DMS53 treated with DMSO at 0.1 percent for 48 hours (cell line): ENCODE measurements at regions not wholly inside any gene's neighbourhood (a gene's known extent, or its start where the extent isn't known, plus 50 kb on each side); places are given as distances from the start of the nearest gene placed in this dataset.
"Not testable (repeated sequence)": the region's sequence is repeated elsewhere in the genome, so short reads cannot be mapped to it uniquely, and the experiment has no call there.

Experiments
- DNase-seq: peaks from one replicate; lab custom pipeline; 2025; ENCODE audit not compliant: unreplicated experiment; lab: John Stamatoyannopoulos, UW

DNA sequence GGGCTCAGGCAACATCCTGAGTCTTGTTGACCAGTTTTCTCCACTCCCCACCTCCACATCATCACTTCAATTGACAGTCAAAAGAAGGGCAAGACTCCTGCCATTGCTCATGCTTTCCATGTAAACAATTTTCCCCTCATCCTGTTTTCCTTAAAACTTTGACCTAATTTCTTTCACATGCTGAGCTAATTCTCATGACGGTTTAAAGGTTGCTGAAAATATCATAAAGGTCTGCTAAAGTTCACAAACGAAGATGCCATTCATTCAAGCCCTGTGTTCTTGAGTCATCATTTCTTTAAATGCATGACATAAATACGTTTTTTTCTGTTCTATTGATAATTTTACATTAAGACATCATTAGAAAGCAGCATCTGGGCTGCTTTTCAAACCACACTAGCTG is 353.9 kb downstream of the NKX6-1 start:
- no peak for DNase-seq

DNA sequence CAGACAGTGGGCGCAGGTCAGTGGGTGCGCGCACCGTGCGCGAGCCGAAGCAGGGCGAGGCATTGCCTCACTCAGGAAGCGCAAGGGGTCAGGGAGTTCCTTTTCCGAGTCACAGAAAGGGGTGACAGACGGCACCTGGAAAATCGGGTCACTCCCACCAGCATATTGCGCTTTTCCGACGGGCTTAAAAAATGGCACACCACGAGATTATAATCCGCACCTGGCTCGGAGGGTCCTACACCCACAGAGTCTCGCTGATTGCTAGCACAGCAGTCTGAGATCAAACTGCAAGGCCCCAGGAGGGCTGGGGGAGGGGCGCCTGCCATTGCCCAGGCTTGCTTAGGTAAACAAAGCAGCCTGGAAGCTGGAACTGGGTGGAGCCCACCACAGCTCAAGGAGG is 372.2 kb downstream of the NKX6-1 start:
- DNase-seq, result peak; percentile 14

DNA sequence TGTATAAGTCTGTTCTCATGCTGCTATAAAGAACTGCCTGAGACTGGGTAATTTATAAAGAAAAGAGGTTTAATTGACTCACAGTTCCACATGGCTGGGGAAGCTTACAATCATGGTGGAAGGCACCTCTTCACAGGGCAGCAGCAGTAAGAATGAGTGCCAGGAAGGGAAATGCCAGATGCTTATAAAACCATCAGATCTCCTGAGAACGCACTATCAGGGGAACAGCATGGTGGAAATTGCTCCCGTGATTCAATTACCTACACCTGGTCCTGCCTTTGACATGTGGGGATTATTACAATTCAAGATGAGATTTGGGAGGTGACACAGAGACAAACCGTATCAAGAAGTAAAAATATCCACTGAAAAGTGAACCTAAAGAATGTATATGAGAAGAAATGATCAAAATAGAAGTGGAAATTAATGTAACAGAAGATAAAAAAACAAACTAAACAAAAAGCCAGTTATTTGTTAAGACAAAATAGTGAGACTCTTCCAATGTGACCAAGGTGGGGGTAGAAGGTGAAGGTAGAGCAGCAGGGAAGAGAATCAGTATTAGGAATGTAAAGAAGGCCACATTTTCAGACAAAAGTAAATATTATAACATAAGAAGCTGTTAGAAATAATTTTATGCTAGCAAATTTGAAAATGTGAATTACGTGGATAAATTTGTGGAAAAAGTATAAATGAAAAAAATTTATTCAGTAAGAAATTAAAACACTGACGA is 372.9 kb downstream of the NKX6-1 start:
- DNase-seq, result peak; percentile 46

DNA sequence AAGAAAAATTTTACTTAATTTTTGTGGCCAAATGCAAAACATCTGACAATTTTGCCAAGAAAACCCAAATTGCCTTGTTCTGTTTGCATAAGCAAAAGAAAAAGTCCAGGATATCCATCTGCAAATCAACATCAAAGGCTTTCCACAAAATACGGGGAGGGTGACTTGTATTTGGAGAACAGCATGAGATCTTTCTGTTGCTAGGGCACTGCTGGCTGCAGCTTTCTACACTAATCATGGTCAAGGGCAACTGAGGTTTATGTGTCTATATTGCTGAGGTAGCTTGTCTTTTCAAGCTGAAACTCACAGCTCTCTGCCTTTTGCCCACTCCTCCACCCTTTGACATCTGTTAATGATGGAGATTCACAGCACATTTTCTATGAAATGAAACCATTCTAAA is 389.1 kb downstream of the NKX6-1 start:
- no peak for DNase-seq

DNA sequence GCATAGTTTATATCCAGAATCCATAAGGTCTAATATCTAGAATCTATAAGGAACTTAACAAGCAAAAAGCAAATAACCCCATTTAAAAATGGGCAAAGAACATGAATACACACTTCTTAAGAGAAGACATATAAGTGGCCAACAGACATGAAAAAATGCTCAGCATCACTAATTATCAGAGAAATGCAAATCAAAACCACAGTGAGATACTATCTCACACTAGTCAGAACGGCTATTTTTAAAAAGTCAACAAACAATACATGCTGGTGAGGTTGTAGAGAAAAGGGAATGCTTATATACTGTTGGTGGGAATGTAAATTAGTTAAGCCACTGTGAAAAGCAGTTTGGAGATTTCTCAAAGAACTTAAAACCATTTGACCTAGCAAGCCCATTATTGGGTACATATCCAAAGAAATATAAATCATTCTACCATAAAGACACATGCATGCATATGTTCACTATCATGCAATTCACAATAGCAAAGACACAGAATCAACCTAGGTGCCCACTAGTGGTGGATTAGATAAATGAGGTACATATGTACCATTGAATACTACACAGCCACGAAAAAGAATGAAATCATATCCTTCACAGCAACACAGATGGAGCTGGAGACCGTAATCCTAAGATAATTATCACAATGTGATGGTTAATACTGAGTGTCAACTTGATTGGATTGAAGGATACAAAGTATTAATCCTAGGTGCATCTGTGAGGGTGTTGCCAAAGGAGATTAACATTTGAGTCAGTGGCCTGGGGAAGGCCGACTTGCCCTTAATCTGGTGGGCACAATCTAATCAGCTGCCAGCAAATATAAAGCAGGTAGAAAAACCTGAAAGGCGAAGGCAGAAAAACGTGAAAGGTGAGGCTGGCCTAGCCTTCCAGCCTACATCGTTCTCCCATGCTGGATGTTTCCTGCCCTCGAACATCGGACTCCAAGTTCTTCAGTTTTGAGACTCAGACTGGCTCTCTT is 397.2 kb downstream of the NKX6-1 start:
- DNase-seq, result not testable (repeated sequence)

- no peak for DNase-seq
Observed at GRCh38 chr4:84100071-84100470, 399.0 kb downstream of the NKX6-1 start.

GRCh38 chr4:84099599-84099998 is 399.5 kb downstream of the NKX6-1 start:
- no peak for DNase-seq

- no peak for DNase-seq
Observed at GRCh38 chr4:84091266-84091665, 407.8 kb downstream of the NKX6-1 start.

DNA sequence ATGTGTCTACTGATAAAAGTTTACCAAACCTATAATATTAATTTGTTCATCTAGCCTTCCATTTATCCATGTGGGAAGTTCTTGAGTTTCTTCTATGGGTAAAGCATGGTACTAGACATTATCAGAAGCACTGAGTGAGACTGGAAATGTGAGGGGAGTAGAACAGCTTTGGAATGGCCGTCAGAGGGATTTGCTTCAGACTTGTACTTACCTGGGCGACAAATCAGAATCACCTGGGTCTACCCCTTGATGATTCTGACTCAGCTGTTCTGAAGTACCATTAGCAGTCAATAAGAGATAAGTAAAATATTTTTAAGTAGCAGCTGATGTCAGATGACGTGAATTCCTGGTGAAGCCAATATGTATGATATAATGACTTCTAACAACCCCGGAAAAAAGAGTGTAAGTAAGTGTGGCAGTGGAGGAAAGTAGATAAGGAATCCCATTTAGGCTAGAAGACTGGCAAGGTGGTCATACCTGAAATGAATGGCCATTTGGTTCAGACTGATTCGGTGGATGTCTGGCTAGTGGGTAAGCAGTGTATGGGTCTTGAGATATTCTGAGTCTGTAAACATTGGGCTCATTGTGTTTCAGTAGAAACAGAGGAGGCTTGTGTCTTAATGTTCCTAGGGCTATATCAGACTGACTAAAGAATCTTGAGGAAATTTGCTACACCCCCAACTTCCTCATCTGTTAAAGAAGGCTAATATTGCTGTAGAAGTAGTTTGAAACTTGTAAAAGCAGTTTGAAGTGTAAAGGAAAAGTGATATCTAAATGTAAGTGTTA is 409.2 kb downstream of the NKX6-1 start:
- DNase-seq, result no peak

GRCh38 chr4:84085986-84086385 is 413.1 kb downstream of the NKX6-1 start:
- no peak for DNase-seq

DNA sequence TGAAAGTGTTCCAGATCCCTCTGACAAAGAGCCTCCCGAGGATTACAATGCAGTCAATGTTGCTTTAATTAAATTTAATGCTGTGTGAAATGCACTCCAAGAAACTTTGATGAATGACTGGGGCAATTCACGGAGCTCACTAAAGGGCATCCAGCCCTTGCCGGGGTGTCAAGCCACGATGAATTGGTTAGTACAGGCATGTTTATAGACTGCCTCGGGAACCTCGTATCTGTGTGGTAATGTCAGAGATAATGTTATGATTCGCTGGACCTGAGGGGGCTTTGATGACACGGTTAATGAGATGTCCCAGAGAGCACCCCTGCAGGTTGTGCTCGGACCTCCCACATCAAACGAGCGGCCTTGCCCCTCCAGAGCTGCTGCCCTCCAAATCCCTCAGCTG is 428.8 kb downstream of the NKX6-1 start:
- DNase-seq, result no peak

GRCh38 chr4:84063619-84064018 is 435.5 kb downstream of the NKX6-1 start:
- DNase-seq, result no peak

GRCh38 chr4:84058201-84058600 is 440.9 kb downstream of the NKX6-1 start:
- no peak for DNase-seq

GRCh38 chr4:84051639-84052038 is 447.5 kb downstream of the NKX6-1 start:
- no peak for DNase-seq

DNA sequence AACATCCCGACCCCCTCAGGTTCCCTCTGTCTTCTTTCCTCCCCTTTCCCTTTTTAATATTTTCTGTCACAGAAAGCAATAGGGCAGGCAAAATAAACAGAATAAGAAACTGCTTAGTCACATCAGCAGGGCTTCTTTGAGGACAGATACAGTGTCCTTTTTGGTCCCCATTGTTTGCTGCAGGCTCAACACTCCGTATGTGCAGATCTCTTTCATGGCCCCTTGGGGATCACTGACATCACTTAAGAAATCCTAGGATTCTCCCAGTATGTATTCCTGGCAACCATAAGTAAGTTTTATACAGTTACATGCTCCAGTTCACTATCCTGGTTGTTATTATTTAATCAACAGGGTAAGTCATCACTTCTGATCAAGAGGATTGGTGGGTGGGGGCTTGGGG is 448.0 kb downstream of the NKX6-1 start:
- no peak for DNase-seq

DNA sequence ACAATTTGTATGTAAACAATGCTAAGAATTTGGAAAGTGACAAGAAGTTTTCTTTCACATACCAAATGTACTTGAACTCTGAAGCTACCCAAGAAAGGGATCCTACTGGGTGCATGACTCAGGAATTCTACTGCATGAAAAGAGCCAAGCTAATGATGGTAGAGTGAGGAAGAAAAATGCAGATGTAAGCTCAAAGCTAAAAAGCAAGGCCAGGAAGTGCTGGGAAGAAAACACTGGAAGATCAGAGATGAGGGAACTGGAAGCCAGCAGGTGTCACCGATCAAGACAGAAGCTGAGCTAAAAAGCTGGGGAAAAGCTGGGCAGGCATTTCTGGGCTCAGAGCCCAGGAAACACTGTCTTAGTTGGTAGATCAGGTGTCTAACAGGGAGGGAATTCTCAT is 449.1 kb downstream of the NKX6-1 start:
- peak; percentile 11 for DNase-seq

DNA sequence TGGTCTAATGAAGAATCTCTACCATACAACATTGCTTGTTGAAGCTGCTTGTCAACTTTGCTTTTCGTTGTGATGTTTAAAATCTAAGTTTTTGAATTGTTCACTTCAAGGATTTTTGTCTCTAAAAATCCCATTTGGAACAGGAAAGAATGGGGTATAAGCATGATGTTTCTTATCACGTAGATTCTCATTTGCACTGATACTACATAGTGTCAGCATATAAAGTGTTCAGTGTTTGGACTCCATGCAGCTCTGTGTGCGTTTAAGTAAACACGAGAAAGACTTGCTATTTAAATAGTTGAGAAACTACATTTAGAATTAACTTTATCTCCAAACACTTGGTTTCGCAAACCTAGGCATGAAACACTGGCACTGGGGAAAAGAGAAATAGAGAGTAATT is 452.5 kb downstream of the NKX6-1 start:
- DNase-seq, result no peak

- no peak for DNase-seq
Observed at GRCh38 chr4:84041426-84041825, 457.7 kb downstream of the NKX6-1 start.

GRCh38 chr4:84035568-84035967 is 463.5 kb downstream of the NKX6-1 start:
- DNase-seq, result no peak

DNA sequence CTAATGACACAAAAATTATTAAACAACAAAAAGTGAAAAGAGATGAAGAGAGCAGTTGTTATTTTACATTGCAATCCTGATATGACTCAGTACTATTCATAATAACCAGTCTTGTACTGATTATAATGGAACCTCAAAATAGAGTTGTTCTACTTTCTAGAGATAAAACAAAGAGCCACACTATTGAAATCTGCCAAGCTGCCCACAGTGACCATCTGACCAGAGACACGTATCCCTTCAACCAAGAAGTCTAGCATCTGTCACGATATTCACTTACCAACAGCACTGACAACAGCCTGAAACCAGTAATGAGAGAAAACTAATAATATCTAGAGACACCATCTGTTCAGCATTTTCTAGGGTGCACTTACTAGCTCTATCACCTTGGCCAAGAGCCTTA is 466.7 kb downstream of the NKX6-1 start:
- DNase-seq, result no peak

DNA sequence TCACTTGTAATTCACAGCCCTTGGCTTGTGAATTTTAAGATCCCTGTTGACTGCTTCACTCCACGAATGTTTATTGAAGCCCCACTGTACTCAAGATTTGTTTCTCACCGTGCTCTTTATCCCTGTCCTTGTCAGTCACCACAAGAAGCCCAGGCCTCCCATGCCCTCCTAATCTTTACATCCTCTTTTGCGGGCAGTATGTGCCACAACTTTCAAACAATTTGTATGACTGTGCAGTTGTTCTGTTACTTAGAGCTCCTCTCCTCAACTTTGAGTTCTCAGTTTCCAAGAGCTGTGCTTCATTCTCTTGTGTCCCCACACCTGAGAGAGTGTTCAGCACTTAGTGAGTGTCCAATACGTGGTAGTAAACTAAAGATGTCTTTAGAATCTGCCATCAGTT is 467.7 kb downstream of the NKX6-1 start:
- DNase-seq, result no peak
